ENCODE measurements at regions not wholly inside any gene's neighbourhood (a gene's known extent, or its start where the extent isn't known, plus 50 kb on each side); places are given as distances from the start of the nearest gene placed in this dataset.
"Not testable (repeated sequence)": the region's sequence is repeated elsewhere in the genome, so short reads cannot be mapped to it uniquely, and the experiment has no call there.

DNA sequence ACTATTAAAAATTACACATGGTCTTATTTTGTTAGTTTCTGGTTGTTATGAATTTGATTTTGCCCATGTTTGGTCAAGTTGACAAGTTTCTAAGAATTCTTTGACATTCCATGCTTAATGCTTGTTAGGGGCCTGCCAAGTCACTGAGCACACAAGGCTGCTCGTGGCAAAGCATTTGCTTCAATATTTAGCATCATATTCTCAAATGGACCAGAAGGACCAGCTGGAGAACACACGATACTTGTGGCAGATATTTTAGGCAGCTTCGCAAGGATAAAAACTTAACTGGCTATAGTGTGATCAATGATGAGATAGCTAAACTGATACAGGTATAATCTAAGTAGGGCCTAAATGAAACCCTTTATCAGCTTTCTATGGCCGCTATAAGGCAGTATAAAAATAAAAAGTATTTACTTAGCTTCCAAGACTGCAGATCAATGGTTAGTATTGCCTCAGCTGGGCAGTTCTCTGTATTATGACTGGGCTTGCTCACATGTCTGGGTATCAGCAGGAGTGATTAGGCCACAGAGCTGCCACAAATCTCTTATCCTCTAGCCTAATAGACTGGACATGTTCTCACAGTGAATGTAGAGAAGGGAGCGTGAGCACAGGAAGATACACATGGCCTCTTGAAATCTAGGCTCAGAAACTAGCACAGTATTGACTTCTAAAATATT, 155.9 kb upstream of the SPRY2 start:
- ATAC-seq (no peak), DNase-seq (ENCODE audit: low read depth in 1 of 2, low spot score in 1 of 2) (no peak), FAIRE-seq (no peak)
- Histone ChIP-seq H3K27ac (no peak overlapping the region), H3K9me3 (no peaks in the 10 kb centered on the region), H3K4me3 (no peak overlapping the region), H3K4me1 (no peaks in the 10 kb centered on the region), H3K4me2 (no peak overlapping the region)
- TF ChIP-seq FOSB (CRISPR knock-in tag; IDR thresholded peaks at IDR 0.05): no peak
- TF ChIP-seq ZFP36 (IDR thresholded peaks at IDR 0.05; ENCODE audit: borderline replicate concordance, partially characterized antibody): no peak
- no peak for TF ChIP-seq RCOR1 (IDR thresholded peaks at IDR 0.05; ENCODE audit: low read depth, low read length)
- TF ChIP-seq, protein P1, sequence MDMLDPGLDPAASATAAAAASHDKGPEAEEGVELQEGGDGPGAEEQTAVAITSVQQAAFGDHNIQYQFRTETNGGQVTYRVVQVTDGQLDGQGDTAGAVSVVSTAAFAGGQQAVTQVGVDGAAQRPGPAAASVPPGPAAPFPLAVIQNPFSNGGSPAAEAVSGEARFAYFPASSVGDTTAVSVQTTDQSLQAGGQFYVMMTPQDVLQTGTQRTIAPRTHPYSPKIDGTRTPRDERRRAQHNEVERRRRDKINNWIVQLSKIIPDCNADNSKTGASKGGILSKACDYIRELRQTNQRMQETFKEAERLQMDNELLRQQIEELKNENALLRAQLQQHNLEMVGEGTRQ (IDR thresholded peaks at IDR 0.05): no peak
- TF ChIP-seq RNF2 (IDR thresholded peaks at IDR 0.05; ENCODE audit: borderline replicate concordance, low read depth): no peak
- TF ChIP-seq PBX3 (IDR thresholded peaks at IDR 0.05): no peak
- 90% methylated on average over 5 of the region's 5 CpGs for WGBS (ENCODE audit: missing lambda C conversion rate)
- ChIA-PET CTCF (interaction anchor here (1.6 kb wide), 1 partner anchor 8 kb away, joined by 5 read pairs; no protein-coding TSS in a partner anchor), POLR2A (no interaction called here)

DNA sequence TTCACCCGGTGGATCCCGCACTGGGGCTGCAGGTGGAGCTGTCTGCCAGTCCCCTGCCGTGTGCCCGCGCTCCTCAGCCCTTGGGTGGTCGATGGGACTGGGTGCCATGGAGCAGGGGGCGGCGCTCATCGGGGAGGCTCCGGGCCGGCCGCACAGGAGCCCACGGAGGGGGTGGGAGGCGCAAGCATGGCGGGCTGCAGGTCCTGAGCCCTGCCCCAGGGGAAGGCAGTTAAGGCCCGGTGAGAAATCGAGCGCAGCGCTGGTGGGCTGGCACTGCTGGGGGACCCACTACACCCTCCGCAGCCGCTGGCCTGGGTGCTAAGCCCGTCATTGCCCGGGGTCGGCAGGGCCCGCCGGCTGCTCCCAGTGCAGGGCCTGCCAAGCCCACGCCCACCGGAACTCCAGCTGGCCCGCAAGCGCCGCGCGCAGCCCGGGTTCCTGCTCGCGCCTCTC, 149.6 kb upstream of the SPRY2 start:
- H3K4me1 ChIP-seq; POLR2A ChIA-PET; H3K4me2 ChIP-seq; H3K9me3 ChIP-seq; FAIRE-seq; H3K4me3 ChIP-seq; ATAC-seq; CTCF ChIA-PET; DNase-seq (ENCODE audit: low read depth in 1 of 2, low spot score in 1 of 2); H3K27ac ChIP-seq: not testable (repeated sequence)
- 84% methylated on average over 5 of the region's 36 CpGs for WGBS (ENCODE audit: missing lambda C conversion rate)

DNA sequence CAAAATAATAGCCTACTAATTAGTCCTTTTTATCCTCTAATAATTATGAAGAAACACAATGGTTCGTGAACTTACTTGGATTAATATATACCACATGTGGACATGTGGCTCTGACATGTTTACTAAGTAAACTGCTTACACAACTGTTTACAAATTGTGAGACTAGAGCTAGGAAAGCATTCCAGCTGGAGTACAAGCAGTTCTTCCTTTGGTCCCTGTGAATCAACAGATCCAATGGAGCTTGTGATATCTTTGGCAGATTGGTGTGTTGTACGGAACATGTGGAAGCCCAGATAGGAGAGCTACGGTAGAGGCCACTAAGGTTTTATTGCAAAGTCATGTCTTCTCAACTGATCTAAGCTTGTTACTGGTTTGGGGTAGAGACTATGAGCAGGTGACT, 145.5 kb upstream of the SPRY2 start:
- TF ChIP-seq, protein P2, sequence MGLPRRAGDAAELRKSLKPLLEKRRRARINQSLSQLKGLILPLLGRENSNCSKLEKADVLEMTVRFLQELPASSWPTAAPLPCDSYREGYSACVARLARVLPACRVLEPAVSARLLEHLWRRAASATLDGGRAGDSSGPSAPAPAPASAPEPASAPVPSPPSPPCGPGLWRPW (IDR thresholded peaks at IDR 0.05): no peak
- TF ChIP-seq CBX8 (IDR thresholded peaks at IDR 0.05) (no peak), CHD4 (IDR thresholded peaks at IDR 0.05; ENCODE audit: borderline replicate concordance) (no peak)
- FAIRE-seq: no peak
- no peaks in the 10 kb centered on the region for H3K9me3 ChIP-seq
- POLR2A ChIA-PET: no interaction called here
- no peak for ATAC-seq
- 59% methylated on average over 3 of the region's 3 CpGs for WGBS (ENCODE audit: missing lambda C conversion rate)
- DNase-seq (ENCODE audit: low read depth in 1 of 2, low spot score in 1 of 2): no peak
- H3K27ac ChIP-seq: no peak overlapping the region; a peak in 1 of 6 replicates
- CTCF ChIA-PET: interaction anchor here (0.5 kb wide), 1 partner anchor 9 kb away, joined by 3 read pairs; no protein-coding TSS in a partner anchor
- H3K4me1 ChIP-seq: no peaks in the 10 kb centered on the region
- H3K4me3 ChIP-seq: no peak overlapping the region
- no peak overlapping the region for H3K4me2 ChIP-seq

GRCh38 chr13:80483157-80483556, 142.2 kb upstream of the SPRY2 start:
- ATAC-seq: no peak
- ChIA-PET CTCF (no interaction called here), POLR2A (no interaction called here)
- Histone ChIP-seq H3K4me1 (no peaks in the 10 kb centered on the region), H3K4me2 (no peak overlapping the region), H3K4me3 (no peak overlapping the region), H3K9me3 (no peaks in the 10 kb centered on the region), H3K27ac (no peak overlapping the region)
- DNase-seq (ENCODE audit: low read depth in 1 of 2, low spot score in 1 of 2): no peak
- 77% methylated on average over 1 of the region's 1 CpG for WGBS (ENCODE audit: missing lambda C conversion rate)
- TF ChIP-seq CEBPB (IDR thresholded peaks at IDR 0.05): no peak
- TF ChIP-seq CBX8 (IDR thresholded peaks at IDR 0.05): no peak
- no peak for TF ChIP-seq ESRRA (IDR thresholded peaks at IDR 0.05; ENCODE audit: borderline replicate concordance, low read length)
- TF ChIP-seq NFE2L2 (conservative IDR thresholded peaks at IDR 0.05; ENCODE audit: low read length): no peak
- no peak for TF ChIP-seq ZSCAN20 (CRISPR knock-in tag; IDR thresholded peaks at IDR 0.05)
- no peak for TF ChIP-seq GATA3 (IDR thresholded peaks at IDR 0.05; ENCODE audit: borderline replicate concordance)
- FAIRE-seq: no peak

- no peak for TF ChIP-seq CEBPB (IDR thresholded peaks at IDR 0.05)
- no peak for TF ChIP-seq HEYL (CRISPR knock-in tag; IDR thresholded peaks at IDR 0.05)
- no peak for TF ChIP-seq PBX3 (IDR thresholded peaks at IDR 0.05)
- TF ChIP-seq MYC (IDR thresholded peaks at IDR 0.05; ENCODE audit: borderline replicate concordance, low read length): no peak
- no peak for TF ChIP-seq ELK1 (IDR thresholded peaks at IDR 0.05; ENCODE audit: low read depth, low read length)
- TF ChIP-seq GATA3 (IDR thresholded peaks at IDR 0.05; ENCODE audit: borderline replicate concordance): no peak
- TF ChIP-seq JUN (IDR thresholded peaks at IDR 0.05): no peak
- no peak for TF ChIP-seq TP53 (CRISPR knock-in tag; IDR thresholded peaks at IDR 0.05)
- TF ChIP-seq, protein P2 (IDR thresholded peaks at IDR 0.05): no peak
- TF ChIP-seq FOSB (CRISPR knock-in tag; IDR thresholded peaks at IDR 0.05): no peak
- TF ChIP-seq BHLHE40 (IDR thresholded peaks at IDR 0.05; ENCODE audit: low read depth, low read length): no peak
- no peak for TF ChIP-seq JUNB (IDR thresholded peaks at IDR 0.05)
- TF ChIP-seq KDM1A (IDR thresholded peaks at IDR 0.05; ENCODE audit: low read depth): no peak
- no peak for TF ChIP-seq HOXB5 (CRISPR knock-in tag; IDR thresholded peaks at IDR 0.05)
- Histone ChIP-seq H3K4me2 (no peak overlapping the region), H3K27ac (no peak overlapping the region), H3K9me3 (no peaks in the 10 kb centered on the region), H3K4me1 (no peaks in the 10 kb centered on the region), H3K4me3 (no peak overlapping the region)
- FAIRE-seq (no peak), ATAC-seq (no peak), DNase-seq (ENCODE audit: low read depth in 1 of 2, low spot score in 1 of 2) (no peak)
- ChIA-PET POLR2A (no interaction called here), CTCF (no interaction called here)
Measured at GRCh38 chr13:80481588-80481987, 140.7 kb upstream of the SPRY2 start.

Data from A549 (cell line).